MM.1S (cell line): ENCODE measurements at regions not wholly inside any gene's neighbourhood (a gene's known extent, or its start where the extent isn't known, plus 50 kb on each side); places are given as distances from the start of the nearest gene placed in this dataset.

Experiments used
- DNase-seq: peaks from one replicate; pipeline ENCODE4 v3.0.0-alpha.2; 2015
- H2AFZ ChIP-seq: fragments of 300-600 bp; sonication (generic); 2 replicates; pipeline ENCODE4 v1.6.0; 2016; ENCODE audit warnings: antibody characterized with exemption, low read length
- H3F3A ChIP-seq: fragments of 300-600 bp; sonication (generic); 2 replicates; pipeline ENCODE4 v1.6.1; 2016; ENCODE audit warnings: mild to moderate bottlenecking, antibody characterized with exemption, low read length, moderate library complexity, mixed read lengths; ENCODE audit not compliant: insufficient read depth
- H3K27ac ChIP-seq: fragments of 300-600 bp; sonication (generic); 2 replicates; pipeline ENCODE4 v1.5.1; 2016; ENCODE audit warnings: mild to moderate bottlenecking, low read length
- H3K27me3 ChIP-seq: fragments of 300-600 bp; sonication (generic); replicated peaks from 2 replicates; pipeline ENCODE4 v1.6.0; 2016; ENCODE audit warnings: low read length; ENCODE audit not compliant: insufficient read depth
- H3K36me3 ChIP-seq: fragments of 300-600 bp; sonication (generic); replicated peaks from 2 replicates; pipeline ENCODE4 v1.6.1; 2016; ENCODE audit warnings: mild to moderate bottlenecking, low read length, mixed read lengths; ENCODE audit not compliant: insufficient read depth
- H3K4me1 ChIP-seq: fragments of 300-600 bp; sonication (generic); 2 replicates; pipeline ENCODE4 v1.6.1; 2016; ENCODE audit warnings: low read length, mixed read lengths
- H3K4me2 ChIP-seq: fragments of 300-600 bp; sonication (generic); 2 replicates; pipeline ENCODE4 v1.6.0; 2016; ENCODE audit warnings: low read depth, low read length
- H3K4me3 ChIP-seq: fragments of 300-600 bp; sonication (generic); 2 replicates; pipeline ENCODE4 v1.5.1; 2016; ENCODE audit warnings: low read length, mixed read lengths
- H3K79me2 ChIP-seq: fragments of 300-600 bp; sonication (generic); 2 replicates; pipeline ENCODE4 v1.6.1; 2016; ENCODE audit warnings: mixed run types, low read length, mixed read lengths
- H3K9ac ChIP-seq: fragments of 300-600 bp; sonication (generic); 2 replicates; pipeline ENCODE4 v1.6.1; 2016; ENCODE audit warnings: low read length, mixed read lengths
- H3K9me2 ChIP-seq: fragments of 300-600 bp; sonication (generic); replicated peaks from 2 replicates; pipeline ENCODE4 v1.6.1; 2016; ENCODE audit warnings: mild to moderate bottlenecking, low read length, mixed read lengths; ENCODE audit not compliant: insufficient read depth
- H3K9me3 ChIP-seq: fragments of 300-600 bp; sonication (generic); replicated peaks from 2 replicates; pipeline ENCODE4 v1.6.1; 2016; ENCODE audit warnings: mild to moderate bottlenecking, low read length, mixed read lengths; ENCODE audit not compliant: insufficient read depth
- H4K20me1 ChIP-seq: fragments of 300-600 bp; sonication (generic); 2 replicates; pipeline ENCODE4 v1.6.1; 2016; ENCODE audit warnings: mild to moderate bottlenecking, low read length, moderate library complexity, mixed read lengths; ENCODE audit not compliant: insufficient read depth
- EZH2 ChIP-seq: fragments of 300-600 bp; sonication (generic); optimal IDR thresholded peaks from 2 replicates; pipeline ENCODE3; 2017; ENCODE audit warnings: low read depth, mild to moderate bottlenecking, antibody characterized with exemption, low read length, mixed read lengths
- EZH2phosphoT487 ChIP-seq: fragments of 300-600 bp; sonication (generic); IDR thresholded peaks from 2 replicates; pipeline ENCODE4 v1.6.1; 2018; ENCODE audit warnings: antibody characterized with exemption, low read length
- TF ChIP-seq, protein P1 (sequence below): fragments of 300-600 bp; sonication (generic); IDR thresholded peaks from 2 replicates; pipeline ENCODE4 v1.5.1; 2016; ENCODE audit warnings: antibody characterized with exemption, low read length, mixed read lengths

DNA sequence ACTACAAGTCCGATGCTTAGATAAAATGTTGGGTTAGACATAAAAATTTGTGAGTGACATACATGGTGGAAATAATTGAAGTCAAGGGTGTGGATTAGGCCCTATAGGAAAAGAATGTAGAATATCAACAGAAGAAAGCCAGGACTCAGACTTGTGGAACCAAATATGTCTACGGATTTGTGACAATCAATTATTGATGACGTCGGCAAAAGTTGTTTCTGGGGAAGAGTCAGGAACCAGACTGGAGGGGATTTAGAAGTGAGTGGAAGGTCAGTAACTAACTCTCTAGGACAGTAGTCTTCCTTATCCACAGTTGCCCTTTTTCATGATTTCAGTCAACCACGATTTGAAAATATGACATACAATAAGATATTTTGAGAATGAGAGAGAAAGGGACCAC lies 130.9 kb upstream of the TANK start:
- Histone ChIP-seq H3F3A (no peaks in the 10 kb centered on the region), H3K27me3 (no peaks in the 10 kb centered on the region), H2AFZ (no peak overlapping the region), H4K20me1 (no peaks in the 10 kb centered on the region), H3K9ac (no peak overlapping the region), H3K4me1 (no peaks in the 10 kb centered on the region), H3K36me3 (no peaks in the 10 kb centered on the region), H3K9me3 (no peaks in the 10 kb centered on the region), H3K27ac (no peak overlapping the region), H3K4me3 (no peak overlapping the region), H3K79me2 (no peaks in the 10 kb centered on the region), H3K4me2 (no peak overlapping the region), H3K9me2 (no peaks in the 10 kb centered on the region)
- TF ChIP-seq, protein P1, sequence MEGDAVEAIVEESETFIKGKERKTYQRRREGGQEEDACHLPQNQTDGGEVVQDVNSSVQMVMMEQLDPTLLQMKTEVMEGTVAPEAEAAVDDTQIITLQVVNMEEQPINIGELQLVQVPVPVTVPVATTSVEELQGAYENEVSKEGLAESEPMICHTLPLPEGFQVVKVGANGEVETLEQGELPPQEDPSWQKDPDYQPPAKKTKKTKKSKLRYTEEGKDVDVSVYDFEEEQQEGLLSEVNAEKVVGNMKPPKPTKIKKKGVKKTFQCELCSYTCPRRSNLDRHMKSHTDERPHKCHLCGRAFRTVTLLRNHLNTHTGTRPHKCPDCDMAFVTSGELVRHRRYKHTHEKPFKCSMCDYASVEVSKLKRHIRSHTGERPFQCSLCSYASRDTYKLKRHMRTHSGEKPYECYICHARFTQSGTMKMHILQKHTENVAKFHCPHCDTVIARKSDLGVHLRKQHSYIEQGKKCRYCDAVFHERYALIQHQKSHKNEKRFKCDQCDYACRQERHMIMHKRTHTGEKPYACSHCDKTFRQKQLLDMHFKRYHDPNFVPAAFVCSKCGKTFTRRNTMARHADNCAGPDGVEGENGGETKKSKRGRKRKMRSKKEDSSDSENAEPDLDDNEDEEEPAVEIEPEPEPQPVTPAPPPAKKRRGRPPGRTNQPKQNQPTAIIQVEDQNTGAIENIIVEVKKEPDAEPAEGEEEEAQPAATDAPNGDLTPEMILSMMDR = no peak
- TF ChIP-seq EZH2phosphoT487 = no peak
- no peak for TF ChIP-seq EZH2
- DNase-seq = no peak

DNA sequence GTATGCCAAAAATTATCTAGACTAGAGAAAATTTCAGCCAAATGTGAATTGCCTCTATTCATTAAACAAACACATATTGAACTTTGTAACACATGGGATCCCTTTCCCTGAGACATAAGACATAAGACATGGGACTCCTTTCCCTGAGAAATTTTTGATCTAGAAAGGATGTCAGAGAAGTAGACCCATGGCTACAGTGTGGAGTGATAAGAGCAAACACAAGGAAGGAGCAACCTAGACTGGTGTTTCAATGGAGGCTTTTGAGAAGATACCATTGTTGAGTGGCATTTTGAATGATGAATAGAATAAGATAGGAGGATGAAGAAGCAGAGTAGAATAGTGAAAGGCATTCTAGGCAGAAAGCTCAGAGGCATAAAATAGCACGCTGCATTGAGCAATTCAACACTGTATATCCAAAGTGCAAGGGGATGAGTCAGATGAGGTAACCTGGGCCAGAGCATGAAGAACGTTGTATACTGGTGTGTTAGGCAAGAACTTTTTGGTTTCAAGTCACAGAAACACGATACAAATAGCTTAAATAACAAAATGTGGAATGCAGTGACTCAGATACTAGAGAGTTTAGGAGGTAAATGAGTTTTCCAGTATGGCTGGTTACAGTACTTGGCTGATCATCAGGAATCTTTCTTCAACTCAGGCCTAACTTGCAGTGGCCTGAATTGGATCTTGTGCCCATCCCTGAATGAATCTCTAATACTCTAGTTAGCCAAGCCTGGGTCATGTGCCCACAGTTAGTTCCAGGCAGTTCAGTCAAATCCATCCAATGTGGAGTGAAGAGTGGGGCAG lies 129.8 kb upstream of the TANK start:
- H3K4me3 ChIP-seq = no peak overlapping the region
- no peak overlapping the region for H2AFZ ChIP-seq

DNA sequence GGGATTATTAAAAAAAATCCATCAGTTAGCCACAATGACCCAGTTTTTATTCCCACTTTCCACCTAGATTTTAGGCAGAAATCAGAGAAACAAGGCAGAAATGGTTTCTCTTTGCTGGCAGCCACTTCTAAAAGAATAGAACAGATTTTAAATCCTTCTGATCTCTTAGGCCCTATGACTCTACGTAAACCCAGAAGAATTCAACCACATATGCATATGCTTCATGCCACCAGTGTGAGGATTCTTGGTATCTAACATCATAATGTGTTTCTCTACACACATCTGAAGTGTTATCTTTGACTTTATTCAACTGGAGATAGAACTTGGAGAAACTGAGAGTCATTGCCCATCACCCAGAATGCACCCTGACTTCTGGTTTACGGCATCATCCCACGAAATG lies 128.7 kb upstream of the TANK start:
- no peaks in the 10 kb centered on the region for H3K79me2 ChIP-seq
- H3K27me3 ChIP-seq = no peaks in the 10 kb centered on the region
- H3K4me1 ChIP-seq = no peaks in the 10 kb centered on the region
- H2AFZ ChIP-seq = no peak overlapping the region
- H3K4me3 ChIP-seq = no peak overlapping the region
- no peaks in the 10 kb centered on the region for H3K9me2 ChIP-seq
- H4K20me1 ChIP-seq = no peaks in the 10 kb centered on the region
- no peak overlapping the region for H3K9ac ChIP-seq
- H3K27ac ChIP-seq = no peak overlapping the region
- H3K36me3 ChIP-seq = no peaks in the 10 kb centered on the region
- TF ChIP-seq EZH2phosphoT487 (no peak), EZH2 (no peak)
- TF ChIP-seq, protein P1 = no peak
- no peak overlapping the region for H3K4me2 ChIP-seq
- no peaks in the 10 kb centered on the region for H3F3A ChIP-seq
- no peak for DNase-seq
- H3K9me3 ChIP-seq = no peaks in the 10 kb centered on the region

More for the DNA sequence above, 129.8 kb upstream of the TANK start:
- Histone ChIP-seq H3K27ac (no peak overlapping the region), H3K9me3 (no peaks in the 10 kb centered on the region), H3F3A (no peaks in the 10 kb centered on the region), H3K79me2 (no peaks in the 10 kb centered on the region), H3K4me2 (no peak overlapping the region), H3K27me3 (no peaks in the 10 kb centered on the region), H4K20me1 (no peaks in the 10 kb centered on the region), H3K4me1 (no peaks in the 10 kb centered on the region), H3K36me3 (no peaks in the 10 kb centered on the region), H3K9me2 (no peaks in the 10 kb centered on the region), H3K9ac (no peak overlapping the region)
- DNase-seq = no peak
- TF ChIP-seq EZH2 (no peak), EZH2phosphoT487 (no peak)
- TF ChIP-seq, protein P1 = no peak
